Vagina (tissue), 2 donors: ENCODE measurements at regions not wholly inside any gene's neighbourhood (a gene's known extent, or its start where the extent isn't known, plus 50 kb on each side); places are given as distances from the start of the nearest gene placed in this dataset.

Experiments used
- POLR2A ChIP-seq, 2 donors: fragments of 450-650 bp; IDR thresholded peaks; one replicate each; pipeline ENCODE4 v1.6.1; 2017; ENCODE audit warnings: antibody characterized with exemption in 2 of 2, mild to moderate bottlenecking in 2 of 2, moderate library complexity in 2 of 2
- POLR2AphosphoS5 ChIP-seq, 2 donors: sonication (generic); formaldehyde crosslinking; IDR thresholded peaks; one replicate each; pipeline ENCODE4 v1.9.0; 2017; ENCODE audit warnings: antibody characterized with exemption in 2 of 2, mild to moderate bottlenecking in 2 of 2, low read depth in 1 of 2; ENCODE audit not compliant: insufficient read depth in 1 of 2
- TF ChIP-seq, protein P1 (sequence below), 3 experiments: fragments of 450-650 bp in 2 of 3; fragments of 200-600 bp in 1 of 3; sonication (generic) in 1 of 3; IDR thresholded peaks; one replicate each; pipeline ENCODE4 v1.5.1; 2017 to 2019; ENCODE audit warnings: antibody characterized with exemption in 3 of 3, mild to moderate bottlenecking in 2 of 3, moderate library complexity in 2 of 3

DNA sequence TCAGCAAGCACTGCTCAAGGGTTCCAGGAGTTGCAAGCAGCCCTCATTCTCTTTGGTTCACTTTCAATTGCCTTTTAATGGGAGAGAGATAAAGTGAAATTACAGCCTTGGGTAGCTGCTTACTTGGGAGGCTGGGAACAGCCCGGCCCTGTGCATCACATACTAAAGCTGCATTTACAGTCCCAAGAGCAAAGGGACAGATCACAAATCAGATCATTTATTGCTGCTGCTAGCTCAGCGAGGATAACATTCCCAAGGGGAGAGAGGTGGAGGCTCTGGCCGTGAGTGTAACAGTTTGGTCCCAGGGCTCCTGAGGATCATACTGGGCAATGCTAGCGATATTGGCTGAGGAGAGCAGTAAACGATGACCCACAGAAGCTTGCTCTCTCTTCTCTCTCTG lies 133.1 kb downstream of the CDH26 start:
- TF ChIP-seq POLR2A (IDR thresholded peaks at IDR 0.05): no peak
- TF ChIP-seq, protein P1, sequence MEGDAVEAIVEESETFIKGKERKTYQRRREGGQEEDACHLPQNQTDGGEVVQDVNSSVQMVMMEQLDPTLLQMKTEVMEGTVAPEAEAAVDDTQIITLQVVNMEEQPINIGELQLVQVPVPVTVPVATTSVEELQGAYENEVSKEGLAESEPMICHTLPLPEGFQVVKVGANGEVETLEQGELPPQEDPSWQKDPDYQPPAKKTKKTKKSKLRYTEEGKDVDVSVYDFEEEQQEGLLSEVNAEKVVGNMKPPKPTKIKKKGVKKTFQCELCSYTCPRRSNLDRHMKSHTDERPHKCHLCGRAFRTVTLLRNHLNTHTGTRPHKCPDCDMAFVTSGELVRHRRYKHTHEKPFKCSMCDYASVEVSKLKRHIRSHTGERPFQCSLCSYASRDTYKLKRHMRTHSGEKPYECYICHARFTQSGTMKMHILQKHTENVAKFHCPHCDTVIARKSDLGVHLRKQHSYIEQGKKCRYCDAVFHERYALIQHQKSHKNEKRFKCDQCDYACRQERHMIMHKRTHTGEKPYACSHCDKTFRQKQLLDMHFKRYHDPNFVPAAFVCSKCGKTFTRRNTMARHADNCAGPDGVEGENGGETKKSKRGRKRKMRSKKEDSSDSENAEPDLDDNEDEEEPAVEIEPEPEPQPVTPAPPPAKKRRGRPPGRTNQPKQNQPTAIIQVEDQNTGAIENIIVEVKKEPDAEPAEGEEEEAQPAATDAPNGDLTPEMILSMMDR (IDR thresholded peaks at IDR 0.05): no peak
- no peak for TF ChIP-seq POLR2AphosphoS5 (IDR thresholded peaks at IDR 0.05; ENCODE audit: insufficient read depth in 1 of 2, low read depth in 1 of 2)
